Sigmoid colon (tissue), 3 donors: ENCODE measurements at regions not wholly inside any gene's neighbourhood (a gene's known extent, or its start where the extent isn't known, plus 50 kb on each side); places are given as distances from the start of the nearest gene placed in this dataset.

Experiments used
- CTCF ChIP-seq, 4 experiments: fragments of 450-650 bp in 3 of 4; fragments of 200-600 bp in 1 of 4; IDR thresholded peaks; one replicate each; pipeline ENCODE4 v1.5.1; 2016 to 2019; ENCODE audit warnings: antibody characterized with exemption in 4 of 4, mild to moderate bottlenecking in 3 of 4, moderate library complexity in 2 of 4
- POLR2A ChIP-seq, 2 donors: fragments of 450-650 bp; IDR thresholded peaks; one replicate each; pipeline ENCODE4 v1.6.1; 2016; ENCODE audit warnings: antibody characterized with exemption in 2 of 2, mild to moderate bottlenecking in 2 of 2, moderate library complexity in 2 of 2

GRCh38 chr10:120145107-120145506 lies 252.6 kb downstream of the SEC23IP start:
- TF ChIP-seq CTCF (IDR thresholded peaks at IDR 0.05) (no peak), POLR2A (IDR thresholded peaks at IDR 0.05) (no peak)
